SK-N-SH (cell line): ENCODE measurements at regions not wholly inside any gene's neighbourhood (a gene's known extent, or its start where the extent isn't known, plus 50 kb on each side); places are given as distances from the start of the nearest gene placed in this dataset.

Source experiments
- GABPA ChIP-seq: IDR thresholded peaks from 2 replicates; pipeline ENCODE4 v1.4.0; 2012; ENCODE audit warnings: low read depth, mild to moderate bottlenecking
- TAF1 ChIP-seq: IDR thresholded peaks from 2 replicates; pipeline ENCODE4 v1.6.1; 2012; ENCODE audit warnings: low read depth, mild to moderate bottlenecking, low read length, moderate library complexity, borderline replicate concordance
- TF ChIP-seq, protein P1 (sequence below): IDR thresholded peaks from 2 replicates; pipeline ENCODE4 v1.4.0; 2012; ENCODE audit warnings: low read depth, borderline replicate concordance
- TF ChIP-seq, protein P2 (sequence below): fragments of 200-600 bp; sonication (generic); IDR thresholded peaks from 2 replicates; pipeline ENCODE4 v1.6.1; 2017; ENCODE audit warnings: antibody characterized with exemption, mild to moderate bottlenecking, moderate library complexity

DNA sequence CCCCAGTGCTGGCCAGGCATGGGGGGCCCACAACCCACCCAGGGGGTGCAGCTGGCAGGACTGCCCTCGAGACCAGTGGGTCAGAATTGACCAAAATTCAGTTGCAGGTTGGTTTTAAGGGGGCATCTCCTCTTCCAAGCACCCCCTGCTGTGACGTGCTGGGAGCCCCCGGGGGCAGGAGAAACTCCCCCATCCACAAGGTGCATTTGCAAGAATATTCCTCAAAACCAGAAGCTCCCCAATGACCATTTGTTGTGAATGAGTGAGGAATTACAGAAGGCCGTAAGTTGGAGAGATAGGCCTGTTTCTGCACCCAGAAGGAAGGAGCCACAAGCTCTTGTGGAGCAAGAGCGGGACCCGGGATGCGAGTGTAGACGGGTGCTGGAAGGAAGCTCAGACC, 414.5 kb downstream of the BRD1 start:
- TF ChIP-seq, protein P1, sequence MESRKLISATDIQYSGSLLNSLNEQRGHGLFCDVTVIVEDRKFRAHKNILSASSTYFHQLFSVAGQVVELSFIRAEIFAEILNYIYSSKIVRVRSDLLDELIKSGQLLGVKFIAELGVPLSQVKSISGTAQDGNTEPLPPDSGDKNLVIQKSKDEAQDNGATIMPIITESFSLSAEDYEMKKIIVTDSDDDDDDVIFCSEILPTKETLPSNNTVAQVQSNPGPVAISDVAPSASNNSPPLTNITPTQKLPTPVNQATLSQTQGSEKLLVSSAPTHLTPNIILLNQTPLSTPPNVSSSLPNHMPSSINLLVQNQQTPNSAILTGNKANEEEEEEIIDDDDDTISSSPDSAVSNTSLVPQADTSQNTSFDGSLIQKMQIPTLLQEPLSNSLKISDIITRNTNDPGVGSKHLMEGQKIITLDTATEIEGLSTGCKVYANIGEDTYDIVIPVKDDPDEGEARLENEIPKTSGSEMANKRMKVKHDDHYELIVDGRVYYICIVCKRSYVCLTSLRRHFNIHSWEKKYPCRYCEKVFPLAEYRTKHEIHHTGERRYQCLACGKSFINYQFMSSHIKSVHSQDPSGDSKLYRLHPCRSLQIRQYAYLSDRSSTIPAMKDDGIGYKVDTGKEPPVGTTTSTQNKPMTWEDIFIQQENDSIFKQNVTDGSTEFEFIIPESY, result no peak
- TF ChIP-seq, protein P2, sequence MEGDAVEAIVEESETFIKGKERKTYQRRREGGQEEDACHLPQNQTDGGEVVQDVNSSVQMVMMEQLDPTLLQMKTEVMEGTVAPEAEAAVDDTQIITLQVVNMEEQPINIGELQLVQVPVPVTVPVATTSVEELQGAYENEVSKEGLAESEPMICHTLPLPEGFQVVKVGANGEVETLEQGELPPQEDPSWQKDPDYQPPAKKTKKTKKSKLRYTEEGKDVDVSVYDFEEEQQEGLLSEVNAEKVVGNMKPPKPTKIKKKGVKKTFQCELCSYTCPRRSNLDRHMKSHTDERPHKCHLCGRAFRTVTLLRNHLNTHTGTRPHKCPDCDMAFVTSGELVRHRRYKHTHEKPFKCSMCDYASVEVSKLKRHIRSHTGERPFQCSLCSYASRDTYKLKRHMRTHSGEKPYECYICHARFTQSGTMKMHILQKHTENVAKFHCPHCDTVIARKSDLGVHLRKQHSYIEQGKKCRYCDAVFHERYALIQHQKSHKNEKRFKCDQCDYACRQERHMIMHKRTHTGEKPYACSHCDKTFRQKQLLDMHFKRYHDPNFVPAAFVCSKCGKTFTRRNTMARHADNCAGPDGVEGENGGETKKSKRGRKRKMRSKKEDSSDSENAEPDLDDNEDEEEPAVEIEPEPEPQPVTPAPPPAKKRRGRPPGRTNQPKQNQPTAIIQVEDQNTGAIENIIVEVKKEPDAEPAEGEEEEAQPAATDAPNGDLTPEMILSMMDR, result no peak
- TF ChIP-seq GABPA, result no peak
- TF ChIP-seq TAF1, result no peak
